HG02571 (cell line): ENCODE measurements at regions not wholly inside any gene's neighbourhood (a gene's known extent, or its start where the extent isn't known, plus 50 kb on each side); places are given as distances from the start of the nearest gene placed in this dataset.
"Not testable (repeated sequence)": the region's sequence is repeated elsewhere in the genome, so short reads cannot be mapped to it uniquely, and the experiment has no call there.

ENCODE experiments used
- ATAC-seq: cut with Tn5 transposase; IDR thresholded peaks from one replicate; pipeline ENCODE4 v1.9.1; 2021; ENCODE audit warnings: mild to moderate bottlenecking, moderate library complexity; ENCODE audit not compliant: unreplicated experiment

DNA sequence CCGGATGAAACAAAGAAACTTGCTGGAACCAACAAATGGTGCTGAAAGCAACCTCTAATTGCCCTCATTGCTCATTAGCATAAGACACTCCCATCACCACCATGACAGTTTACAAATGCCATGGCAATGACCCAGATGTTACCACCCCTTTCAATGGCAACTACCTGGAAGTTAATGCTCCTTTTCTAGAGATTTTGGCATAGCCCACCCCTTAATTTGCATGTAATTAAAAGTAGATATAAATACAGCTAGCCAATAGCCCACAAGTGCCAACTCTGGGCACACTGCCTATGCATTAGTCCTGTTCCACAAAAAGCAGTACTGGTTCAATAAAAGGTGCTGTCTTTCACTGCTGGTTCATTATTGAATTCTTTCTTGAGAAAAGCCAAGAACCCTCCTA, 410.3 kb upstream of the PPP1R2C start:
- no peak for ATAC-seq

DNA sequence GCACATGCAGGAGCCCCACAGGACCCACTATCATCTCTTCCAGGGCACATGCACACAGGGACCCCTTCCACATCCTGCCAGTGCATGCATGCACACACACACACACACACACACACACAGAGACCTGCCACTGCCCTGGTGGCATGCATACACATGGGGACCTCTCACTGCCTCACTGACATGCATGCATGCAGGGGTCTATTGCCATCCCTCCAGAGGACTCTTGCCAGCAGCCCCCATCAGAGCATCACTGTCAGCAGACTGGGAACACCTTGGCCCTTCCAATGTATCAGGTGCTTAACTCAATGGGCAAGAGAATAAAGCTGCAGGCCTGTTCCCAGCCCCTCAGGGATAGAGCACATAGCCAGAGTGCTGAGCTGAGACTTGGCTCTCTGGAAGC, 433.6 kb upstream of the PPP1R2C start:
- ATAC-seq, result no peak

DNA sequence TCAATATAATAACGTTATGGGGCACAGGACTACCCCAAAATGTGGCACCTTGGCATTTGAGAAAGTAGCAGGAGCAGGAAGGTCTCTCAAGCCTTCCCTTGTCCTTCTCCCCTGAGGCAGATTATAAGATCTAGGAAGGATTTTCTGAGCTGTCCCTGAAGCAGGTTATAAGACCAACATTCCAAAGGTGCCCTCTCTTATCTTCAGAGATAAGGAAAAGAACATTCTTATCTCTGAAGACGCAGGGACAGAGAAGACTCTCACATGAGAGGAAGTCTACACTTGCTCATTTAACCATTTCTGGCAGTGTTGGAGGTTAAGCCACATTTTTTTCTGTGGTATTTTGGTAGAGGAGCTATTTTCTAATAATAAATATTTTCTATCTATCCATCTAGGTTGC, 437.9 kb upstream of the MAOA start:
- no peak for ATAC-seq

DNA sequence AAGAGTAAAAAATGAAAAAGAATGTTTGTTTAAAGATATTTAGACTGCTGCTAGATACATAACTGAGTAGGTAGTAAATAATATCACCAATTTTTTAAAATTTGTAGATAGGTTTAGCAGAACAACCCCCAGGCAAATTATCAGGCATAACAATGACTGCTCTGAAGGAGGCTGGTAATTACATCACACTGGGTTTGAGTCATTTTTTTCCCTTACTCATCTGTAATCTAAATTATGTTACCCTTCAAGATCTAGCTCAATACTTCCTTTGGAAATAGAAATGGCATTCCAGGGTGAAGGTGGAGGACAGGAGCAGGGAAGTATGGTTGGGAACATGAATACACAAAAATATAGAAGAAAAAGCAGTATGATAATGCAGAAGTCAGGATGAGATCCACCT, 431.6 kb upstream of the MAOA start:
- ATAC-seq, result no peak

DNA sequence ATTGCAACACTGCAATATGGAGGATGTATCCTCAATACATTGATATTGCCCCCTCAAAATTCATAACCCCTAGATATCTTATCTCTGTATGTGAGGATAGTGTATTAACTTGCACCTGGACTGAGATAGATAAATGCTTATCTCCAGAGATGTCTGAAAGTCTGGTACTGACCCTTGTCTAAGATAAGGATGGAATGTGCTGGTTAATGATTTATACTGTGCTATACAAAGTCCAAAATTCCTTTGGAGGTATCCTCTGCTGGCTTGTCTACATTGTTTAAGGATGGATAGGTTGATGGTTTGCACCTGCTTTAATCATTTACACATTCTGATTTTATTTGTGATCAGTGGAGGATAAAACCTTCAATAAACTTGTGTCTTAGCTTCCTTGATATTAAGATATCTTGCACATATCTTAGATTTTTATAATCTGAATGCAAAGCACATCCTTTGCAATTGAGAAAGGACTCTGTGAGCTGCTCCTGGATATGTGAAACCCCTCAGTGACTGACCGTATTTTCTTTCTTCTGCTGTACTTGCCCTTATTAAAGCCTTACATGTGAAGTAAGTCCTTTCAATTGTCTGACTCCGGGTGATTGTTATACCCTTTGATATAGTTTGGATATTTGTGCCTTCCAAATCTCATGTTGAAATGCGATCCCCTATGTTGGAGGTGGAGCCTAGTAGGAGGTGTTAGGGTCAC, 430.3 kb upstream of the MAOA start:
- ATAC-seq, result no peak

DNA sequence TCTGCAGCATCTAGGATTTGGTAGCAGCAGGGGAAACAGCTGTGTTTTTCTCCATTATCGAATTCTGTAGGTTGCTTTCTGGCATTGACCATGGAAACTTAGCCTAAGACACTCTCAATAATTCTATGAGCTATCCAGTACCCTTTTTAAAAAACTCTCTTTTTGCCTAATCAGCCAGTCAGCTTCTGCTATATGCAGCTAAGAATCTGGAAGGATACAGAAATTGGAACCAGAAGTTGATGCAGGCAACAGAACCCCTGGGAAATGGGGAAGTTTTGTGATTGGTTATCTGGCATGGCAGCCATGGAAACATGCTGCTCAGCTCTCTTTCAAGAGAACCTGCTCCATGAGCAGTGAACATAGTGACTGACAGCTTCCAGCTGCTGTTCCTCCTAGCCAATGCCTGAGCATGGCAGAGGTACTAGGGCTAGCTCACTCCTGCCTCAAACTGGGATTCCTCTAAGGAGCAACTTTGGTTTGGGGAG, 417.6 kb upstream of the MAOA start:
- ATAC-seq, result no peak

DNA sequence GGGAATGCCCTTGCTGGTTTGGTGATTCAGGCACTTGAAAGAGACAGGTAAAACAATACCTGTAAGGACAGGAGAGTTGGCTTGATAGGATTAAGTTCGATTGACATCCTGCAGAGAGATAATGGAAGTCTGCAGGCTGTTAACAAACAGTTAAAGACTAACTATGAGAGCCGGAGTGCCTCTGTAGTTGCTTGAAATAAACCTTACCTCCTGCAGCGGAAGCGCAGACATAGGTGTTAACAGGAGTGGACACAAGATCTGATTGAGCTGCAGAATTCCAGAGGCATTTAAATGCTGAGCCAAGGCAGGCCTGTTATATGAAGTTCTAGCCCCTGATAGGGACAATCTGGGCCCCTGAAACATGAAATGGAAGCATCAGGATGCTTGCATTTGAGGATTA, 416.7 kb upstream of the MAOA start:
- no peak for ATAC-seq

DNA sequence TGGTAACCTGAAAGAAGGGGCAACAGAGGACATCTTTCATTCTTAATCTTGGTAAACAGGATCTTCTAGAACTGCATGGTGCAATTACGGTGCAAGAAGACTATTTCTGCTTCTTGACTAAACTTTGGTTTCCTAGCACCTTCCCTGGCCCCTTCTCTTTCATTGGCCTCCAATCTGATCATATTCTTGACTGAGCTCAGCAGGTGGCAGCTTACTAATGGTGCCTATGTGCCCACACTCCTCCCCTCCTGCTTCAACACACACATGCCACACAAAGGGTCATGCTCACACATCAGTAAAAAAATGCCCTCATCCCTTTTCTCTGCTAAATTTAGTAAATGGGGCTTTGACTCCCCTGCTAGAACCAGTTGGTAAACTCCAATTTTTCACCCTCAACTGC, 400.5 kb upstream of the MAOA start:
- no peak for ATAC-seq

DNA sequence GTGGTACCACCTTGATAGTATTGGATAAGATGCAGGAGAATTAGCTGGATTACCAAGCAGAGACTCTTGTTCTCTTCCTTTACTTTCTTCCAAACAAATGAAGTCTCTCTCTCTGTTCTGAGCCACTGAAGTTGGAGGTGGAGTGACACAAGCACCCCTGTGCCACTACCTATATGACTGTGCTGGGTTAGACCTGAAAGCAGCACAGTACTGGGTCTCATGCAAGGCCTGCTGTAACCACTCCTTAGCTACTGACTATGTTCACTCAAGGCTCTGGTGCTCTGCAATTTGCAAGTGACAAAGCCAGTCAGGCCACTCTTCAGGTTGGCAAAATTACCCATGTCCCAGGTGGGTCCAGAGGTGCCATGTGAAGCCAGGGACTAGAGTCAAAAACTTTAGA, 389.6 kb upstream of the MAOA start:
- no peak for ATAC-seq

DNA sequence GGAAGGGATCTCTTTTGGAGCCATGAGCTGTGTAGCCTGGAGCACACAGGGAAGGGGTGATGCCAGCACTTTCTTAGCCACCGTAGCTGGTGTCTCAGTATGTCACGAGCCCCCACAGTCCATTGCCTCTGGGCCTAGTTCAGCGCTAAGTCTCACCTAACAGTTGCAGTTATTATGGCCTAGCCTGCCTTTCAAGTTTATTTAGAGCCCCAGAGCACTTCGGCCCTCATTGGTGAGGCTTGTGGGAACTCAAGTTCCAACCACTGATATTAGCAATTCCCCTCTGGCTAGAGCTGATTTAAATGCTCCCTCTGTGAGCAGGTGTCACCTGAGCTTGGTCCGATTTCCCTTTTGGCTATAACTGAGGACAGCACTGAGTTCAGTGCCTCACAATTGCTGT, 388.4 kb upstream of the MAOA start:
- no peak for ATAC-seq

DNA sequence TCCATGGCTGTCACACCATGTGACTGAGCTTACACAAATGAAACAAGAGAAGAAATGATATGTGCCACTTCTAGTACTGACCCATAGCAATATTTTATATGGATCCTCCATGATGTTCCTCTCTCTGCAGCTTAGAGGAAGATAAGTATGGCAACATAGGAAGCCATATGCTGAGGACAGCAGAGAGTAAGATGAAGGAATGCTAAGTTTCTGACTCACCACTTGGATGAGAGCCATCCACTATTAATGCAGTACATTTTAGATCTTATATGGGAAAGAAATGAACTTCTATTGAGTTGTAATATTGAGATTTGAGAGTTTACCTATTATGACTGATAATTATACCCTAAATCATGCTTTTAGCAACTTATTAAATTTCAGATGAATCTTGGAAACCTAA, 386.9 kb upstream of the MAOA start:
- ATAC-seq, result no peak

DNA sequence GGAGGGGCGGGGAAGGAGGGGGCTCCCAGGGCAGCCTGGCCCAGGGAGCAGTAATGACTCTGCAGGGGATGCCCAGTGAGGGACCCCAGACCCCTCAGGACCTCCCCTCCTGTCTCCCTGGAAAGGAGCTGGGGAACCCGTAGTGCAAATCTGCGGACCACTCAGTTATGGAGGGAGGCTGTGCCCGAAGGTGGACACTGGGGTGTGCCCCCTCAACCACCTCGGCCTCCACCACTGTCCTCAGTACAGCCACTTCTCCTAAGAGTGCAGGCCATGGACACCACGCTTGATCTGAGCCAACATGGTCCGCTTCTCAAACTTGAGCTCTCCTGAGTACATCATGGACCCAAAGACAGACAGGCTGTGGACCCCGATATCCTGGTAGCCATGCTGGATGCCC, 378.2 kb upstream of the MAOA start:
- ATAC-seq, result no peak

DNA sequence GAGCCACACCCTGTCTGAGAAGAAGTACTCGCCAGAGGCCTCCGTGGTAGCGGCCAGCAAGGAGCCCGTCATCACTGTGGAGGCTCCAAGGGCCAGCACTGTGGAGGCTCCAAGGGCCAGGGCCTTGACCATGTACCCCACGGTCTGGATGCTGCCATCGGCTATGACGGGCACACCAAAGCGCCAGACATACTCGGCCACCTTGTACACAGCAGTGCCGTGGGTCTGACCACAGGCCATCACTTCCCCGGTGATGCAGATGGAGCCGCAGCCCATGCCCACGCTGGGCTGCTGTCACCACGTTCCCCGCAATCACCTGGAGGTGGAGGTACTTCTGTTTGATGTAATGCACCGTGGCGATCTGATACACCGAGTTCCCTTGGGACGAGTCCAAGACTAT, 377.7 kb upstream of the MAOA start:
- ATAC-seq, result no peak

DNA sequence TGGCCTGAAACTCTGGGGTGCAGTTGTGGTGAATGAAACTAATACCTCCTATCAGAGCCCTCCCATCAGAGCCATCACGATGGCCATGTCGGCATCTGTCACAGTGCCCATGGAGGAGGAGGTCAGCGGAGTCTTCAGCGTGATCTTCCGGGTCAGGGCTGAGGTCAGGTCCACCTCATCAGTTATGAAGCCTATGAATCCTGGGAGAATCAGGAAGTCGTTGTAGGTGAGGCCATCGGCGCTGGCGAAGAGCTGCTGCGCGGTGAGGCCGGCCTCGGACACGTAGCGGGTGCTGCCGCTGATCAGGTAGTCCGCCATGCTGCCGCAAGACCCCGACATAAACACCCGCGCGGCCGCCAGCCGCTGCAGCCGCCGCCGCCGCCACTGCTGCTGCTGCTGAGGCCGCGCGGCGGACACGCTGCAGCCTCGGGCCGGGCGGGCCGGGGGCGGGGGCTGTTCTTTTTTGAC, 376.7 kb upstream of the MAOA start:
- ATAC-seq, result no peak

DNA sequence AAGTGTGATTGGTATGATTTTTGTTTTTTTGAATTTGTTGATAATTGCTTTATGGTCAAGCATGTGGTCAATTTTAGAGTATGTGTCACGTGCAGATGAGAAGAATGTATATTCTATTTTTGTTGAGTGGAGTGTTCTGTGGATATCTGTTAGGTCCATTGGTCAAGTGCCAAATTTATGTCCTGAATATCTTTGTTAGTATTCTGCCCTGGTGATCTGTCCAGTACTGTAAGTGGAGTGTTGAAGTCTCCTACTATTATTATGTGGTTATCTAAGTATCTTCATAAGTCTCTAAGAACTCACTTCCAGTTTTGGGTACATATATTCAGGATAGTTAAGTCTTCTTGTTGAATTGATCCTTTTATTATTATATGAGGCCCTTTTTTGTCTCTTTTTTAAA, 372.9 kb upstream of the MAOA start:
- no peak for ATAC-seq

DNA sequence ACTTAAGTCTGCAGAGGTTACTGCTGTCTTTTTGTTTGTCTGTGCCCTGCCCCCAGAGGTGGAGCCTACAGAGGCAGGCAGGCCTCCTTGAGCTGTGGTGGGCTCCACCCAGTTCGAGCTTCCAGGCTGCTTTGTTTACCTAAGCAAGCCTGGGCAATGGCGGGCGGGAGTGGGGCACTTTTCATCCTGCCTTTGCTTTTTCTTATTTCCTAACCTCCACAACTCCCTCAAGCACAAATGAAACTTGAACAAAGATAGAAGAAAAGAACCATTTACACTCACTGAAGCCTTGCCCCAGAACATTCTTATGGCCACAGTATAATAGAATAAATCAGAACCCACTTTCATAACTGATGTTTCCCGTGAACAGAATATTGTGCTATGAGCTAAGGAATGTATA, 344.5 kb upstream of the MAOA start:
- ATAC-seq, result not testable (repeated sequence)

DNA sequence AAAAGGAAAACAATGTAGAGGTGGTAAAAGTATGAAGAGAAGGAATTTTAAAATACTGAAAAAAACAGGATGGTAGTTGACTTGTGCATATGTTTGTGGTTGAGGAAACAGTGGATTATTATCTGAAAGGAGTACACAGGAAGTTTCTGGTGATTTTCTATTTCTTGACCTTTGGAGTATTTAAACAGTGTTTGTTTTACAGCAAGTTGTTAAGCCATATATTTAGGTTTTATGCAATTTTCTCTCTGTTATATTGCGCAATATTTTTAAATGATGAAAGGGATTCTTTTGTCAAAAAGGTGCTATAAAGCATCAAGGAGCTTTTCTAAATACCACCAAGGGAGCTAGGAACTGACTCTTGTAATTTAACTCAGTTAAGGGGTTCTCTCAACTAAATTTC, 343.1 kb upstream of the MAOA start:
- no peak for ATAC-seq

DNA sequence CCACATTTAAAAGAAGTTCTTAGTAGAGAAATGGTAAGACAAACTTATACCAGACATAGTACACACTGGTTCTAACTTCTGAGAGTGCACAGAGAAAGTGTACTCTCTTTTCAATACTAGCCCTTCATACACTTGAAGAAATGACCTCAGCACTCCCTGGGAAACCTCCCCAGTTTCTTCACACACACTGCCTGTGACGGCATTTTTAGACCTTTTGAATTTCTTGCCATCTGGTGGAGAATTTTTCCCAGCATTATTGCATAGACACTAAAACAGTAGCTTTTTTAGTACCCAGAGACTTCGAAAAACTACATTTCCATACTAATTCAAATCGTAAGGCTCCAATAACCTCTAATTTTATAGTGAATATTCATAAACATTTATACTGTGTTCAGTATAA, 341.6 kb upstream of the MAOA start:
- no peak for ATAC-seq

DNA sequence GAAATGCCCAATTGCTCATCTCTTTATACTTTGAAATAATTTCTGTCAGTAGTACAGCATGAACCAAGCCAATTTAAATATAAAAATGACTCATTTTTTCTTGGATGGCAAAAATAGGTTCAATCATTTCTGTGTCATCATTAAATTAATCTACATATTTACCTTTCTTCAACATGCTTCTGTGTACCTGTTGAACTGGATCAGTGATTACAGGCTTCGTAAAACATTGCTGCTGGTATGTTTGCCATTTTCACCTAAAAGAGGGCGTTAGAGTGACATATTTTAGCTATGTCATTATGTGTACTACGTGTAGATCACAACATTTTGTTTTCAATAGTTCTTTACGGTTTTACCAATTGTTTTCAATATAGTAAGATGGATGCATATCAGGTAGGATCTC, 340.5 kb upstream of the MAOA start:
- no peak for ATAC-seq

DNA sequence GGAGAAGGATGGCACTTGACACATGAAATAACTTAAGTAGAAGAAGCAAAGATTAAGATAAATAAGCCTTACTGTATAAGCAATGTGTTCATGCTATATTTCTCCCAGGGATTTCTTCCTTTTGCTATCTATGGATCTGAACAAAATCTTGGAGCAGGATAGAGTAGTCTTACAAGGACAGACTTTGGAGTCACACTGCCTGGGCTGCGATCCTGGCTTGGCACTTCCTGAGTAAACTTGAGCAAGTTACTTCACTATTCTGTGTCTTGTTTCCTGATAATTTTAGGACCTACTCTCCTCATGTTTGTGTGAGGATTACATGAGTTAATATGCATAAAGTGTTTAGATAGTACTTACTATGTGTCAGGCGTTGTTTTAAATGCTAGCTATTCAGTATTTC, 340.0 kb upstream of the MAOA start:
- ATAC-seq, result no peak

DNA sequence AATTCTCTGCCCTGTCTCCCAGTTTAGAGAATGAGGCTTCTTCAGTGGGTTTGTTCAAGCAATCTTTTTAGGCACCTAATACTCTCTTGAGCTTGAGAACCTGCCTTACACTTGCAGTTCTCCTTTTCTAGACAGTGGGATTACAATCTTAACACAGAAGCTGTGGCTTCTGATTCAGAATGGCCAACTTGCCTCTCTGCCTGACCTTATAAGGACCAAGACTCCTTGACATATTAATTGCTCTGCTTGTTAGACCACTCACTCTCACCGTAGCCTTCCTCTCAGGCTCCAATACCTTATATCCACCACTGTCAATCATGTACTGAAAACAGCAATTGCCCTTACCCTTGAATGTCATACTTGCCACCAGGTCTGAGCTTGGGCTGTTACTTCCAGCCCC, 338.7 kb upstream of the MAOA start:
- ATAC-seq, result no peak

DNA sequence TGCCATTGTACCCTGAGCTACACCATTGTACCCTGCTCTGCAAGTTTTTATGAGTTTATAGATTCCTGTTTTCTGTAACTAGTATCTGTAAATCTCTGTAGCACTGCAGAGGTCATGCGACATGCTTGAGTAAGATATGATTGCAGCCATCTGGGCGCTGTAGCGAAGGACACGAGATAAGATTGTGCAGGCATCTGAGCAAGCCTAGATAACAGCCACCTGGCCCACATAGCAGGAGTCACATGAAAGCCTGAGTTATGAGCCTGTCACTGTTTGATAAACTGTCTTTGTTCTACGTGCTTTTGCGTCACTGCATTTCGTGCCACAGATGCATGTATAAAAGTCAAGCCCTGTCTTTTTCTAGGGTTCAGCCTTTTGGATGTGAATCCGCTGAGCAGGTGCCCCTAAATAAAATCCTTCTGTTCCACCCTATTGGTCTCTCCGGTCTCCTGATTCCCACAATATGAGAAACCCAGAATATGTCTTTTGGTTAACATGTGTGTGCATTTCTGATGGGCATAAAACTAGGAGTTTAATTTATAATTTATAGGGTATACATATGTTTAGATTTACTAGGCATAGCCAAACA, 327.6 kb upstream of the MAOA start:
- ATAC-seq, result no peak

DNA sequence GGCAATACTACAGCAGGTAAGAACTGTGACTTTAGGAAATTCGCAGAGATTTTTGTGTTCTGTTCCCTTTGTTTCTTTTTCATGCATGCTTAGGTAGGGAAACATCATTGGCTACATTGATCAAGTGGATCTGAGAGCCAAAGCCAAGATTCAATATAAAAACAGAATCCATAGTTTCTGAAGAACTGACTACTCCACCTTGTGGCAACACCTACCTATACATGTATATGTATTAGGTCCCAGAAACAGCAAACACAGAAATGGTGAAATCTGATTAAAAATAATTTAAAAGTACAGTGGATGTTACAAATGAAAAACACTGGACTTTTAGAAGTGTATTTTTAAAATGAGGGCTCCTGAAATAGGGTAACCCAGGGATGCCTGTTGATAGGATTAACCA, 322.6 kb upstream of the MAOA start:
- ATAC-seq, result no peak
